ENCODE measurements at regions not wholly inside any gene's neighbourhood (a gene's known extent, or its start where the extent isn't known, plus 50 kb on each side); places are given as distances from the start of the nearest gene placed in this dataset.

DNA sequence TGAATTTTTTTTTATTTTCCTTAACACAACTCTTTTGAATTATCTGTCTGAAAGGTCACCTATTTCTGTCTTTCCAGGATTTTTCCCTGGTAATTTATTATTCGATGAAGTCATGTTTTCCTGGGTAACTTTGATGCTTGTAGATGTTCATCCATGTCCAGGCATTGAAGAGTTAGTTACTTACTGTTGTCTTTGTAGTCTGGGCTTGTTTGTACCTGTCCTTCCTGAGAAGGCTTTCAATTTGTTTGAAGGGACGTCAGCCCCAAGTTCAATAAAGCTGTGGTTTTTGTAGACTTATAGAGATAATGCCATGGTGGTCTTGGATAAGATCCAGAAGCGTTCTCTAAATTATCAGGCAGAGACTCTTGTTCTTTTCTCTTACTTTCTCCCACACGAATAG, 252.4 kb upstream of the ARHGAP24 start:
- BruUV-seq (replicated peaks) = no TSS peak
- Histone ChIP-seq H3K27me3 (replicated peaks; ENCODE audit: control insufficient read depth, insufficient read depth, low read length) (no peaks in the 10 kb centered on the region), H3K4me1 (no peaks in the 10 kb centered on the region), H3K36me3 (ENCODE audit: control insufficient read depth, insufficient read depth, low read length) (no peaks in the 10 kb centered on the region), H3K9me3 (peaks cover 9% of the 10 kb centered on the region; the same call in 1 of the 2 replicates), H3K4me3 (ENCODE audit: low read depth, low read length) (no peak overlapping the region)
- TF ChIP-seq, protein P1, sequence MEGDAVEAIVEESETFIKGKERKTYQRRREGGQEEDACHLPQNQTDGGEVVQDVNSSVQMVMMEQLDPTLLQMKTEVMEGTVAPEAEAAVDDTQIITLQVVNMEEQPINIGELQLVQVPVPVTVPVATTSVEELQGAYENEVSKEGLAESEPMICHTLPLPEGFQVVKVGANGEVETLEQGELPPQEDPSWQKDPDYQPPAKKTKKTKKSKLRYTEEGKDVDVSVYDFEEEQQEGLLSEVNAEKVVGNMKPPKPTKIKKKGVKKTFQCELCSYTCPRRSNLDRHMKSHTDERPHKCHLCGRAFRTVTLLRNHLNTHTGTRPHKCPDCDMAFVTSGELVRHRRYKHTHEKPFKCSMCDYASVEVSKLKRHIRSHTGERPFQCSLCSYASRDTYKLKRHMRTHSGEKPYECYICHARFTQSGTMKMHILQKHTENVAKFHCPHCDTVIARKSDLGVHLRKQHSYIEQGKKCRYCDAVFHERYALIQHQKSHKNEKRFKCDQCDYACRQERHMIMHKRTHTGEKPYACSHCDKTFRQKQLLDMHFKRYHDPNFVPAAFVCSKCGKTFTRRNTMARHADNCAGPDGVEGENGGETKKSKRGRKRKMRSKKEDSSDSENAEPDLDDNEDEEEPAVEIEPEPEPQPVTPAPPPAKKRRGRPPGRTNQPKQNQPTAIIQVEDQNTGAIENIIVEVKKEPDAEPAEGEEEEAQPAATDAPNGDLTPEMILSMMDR (IDR thresholded peaks at IDR 0.05; ENCODE audit: insufficient read depth in 1 of 2, low read depth in 1 of 2, low read length in 1 of 2, severe bottlenecking in 1 of 2, unreplicated experiment in 1 of 2) = no peak
- ChIA-PET POLR2A (no interaction called here), CTCF (no interaction called here)
- H3K36me3 Mint-ChIP-seq (ENCODE audit: insufficient read depth, unreplicated experiment) = no peaks in the 10 kb centered on the region
- peaks cover 24% of the 10 kb centered on the region for H3K9me3 Mint-ChIP-seq (ENCODE audit: unreplicated experiment)
- H3K4me3 Mint-ChIP-seq (ENCODE audit: unreplicated experiment) = no peak overlapping the region
- DNase-seq = no peak
- no peak overlapping the region for H3K27ac Mint-ChIP-seq (ENCODE audit: unreplicated experiment)
- H3K4me1 Mint-ChIP-seq (ENCODE audit: low read depth, unreplicated experiment) = no peaks in the 10 kb centered on the region
- H3K27me3 Mint-ChIP-seq (ENCODE audit: insufficient read depth, unreplicated experiment) = no peaks in the 10 kb centered on the region
- intact Hi-C loops (cut with micrococcal nuclease; ENCODE audit: unreplicated experiment) = no loop called here

DNA sequence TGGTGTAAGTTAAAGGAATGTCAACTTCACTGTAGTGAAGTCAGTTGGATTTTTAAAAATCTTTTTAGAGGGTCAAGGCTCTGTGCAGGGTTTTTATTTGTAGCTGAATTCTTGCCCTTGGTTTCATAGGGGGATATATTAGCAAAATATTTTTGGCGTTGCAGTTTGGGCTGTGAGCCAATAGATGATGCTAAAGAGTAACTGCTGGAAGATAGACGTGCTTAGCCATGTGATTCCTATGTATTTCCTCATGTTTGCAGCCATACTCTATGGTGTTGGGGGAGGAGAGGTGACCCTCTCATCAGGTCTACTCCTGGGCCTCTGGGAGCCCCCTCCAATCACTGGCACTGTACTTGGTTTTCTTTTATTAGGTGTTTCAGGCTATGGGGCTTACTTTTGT, 246.7 kb upstream of the ARHGAP24 start:
- Mint-ChIP-seq H3K36me3 (ENCODE audit: insufficient read depth, unreplicated experiment) (no peaks in the 10 kb centered on the region), H3K9me3 (ENCODE audit: unreplicated experiment) (peaks cover 11% of the 10 kb centered on the region), H3K4me3 (ENCODE audit: unreplicated experiment) (no peak overlapping the region), H3K27me3 (ENCODE audit: insufficient read depth, unreplicated experiment) (no peaks in the 10 kb centered on the region), H3K4me1 (ENCODE audit: low read depth, unreplicated experiment) (no peaks in the 10 kb centered on the region), H3K27ac (ENCODE audit: unreplicated experiment) (no peak overlapping the region)
- TF ChIP-seq, protein P1 (IDR thresholded peaks at IDR 0.05; ENCODE audit: insufficient read depth in 1 of 2, low read depth in 1 of 2, low read length in 1 of 2, severe bottlenecking in 1 of 2, unreplicated experiment in 1 of 2) = no peak
- no peaks in the 10 kb centered on the region for H3K27me3 ChIP-seq (replicated peaks; ENCODE audit: control insufficient read depth, insufficient read depth, low read length)
- no peak overlapping the region for H3K4me3 ChIP-seq (ENCODE audit: low read depth, low read length)
- H3K9me3 ChIP-seq = peaks cover 10% of the 10 kb centered on the region; the same call in 1 of the 2 replicates
- ChIA-PET CTCF (no interaction called here), POLR2A (no interaction called here)
- intact Hi-C loops (cut with micrococcal nuclease; ENCODE audit: unreplicated experiment) = loop anchor here (1.0 kb wide), 1 partner anchor 520 kb away; no protein-coding TSS in a partner anchor
- DNase-seq = no peak
- H3K4me1 ChIP-seq = no peaks in the 10 kb centered on the region
- no TSS peak for BruUV-seq (replicated peaks)
- H3K36me3 ChIP-seq (ENCODE audit: control insufficient read depth, insufficient read depth, low read length) = no peaks in the 10 kb centered on the region

DNA sequence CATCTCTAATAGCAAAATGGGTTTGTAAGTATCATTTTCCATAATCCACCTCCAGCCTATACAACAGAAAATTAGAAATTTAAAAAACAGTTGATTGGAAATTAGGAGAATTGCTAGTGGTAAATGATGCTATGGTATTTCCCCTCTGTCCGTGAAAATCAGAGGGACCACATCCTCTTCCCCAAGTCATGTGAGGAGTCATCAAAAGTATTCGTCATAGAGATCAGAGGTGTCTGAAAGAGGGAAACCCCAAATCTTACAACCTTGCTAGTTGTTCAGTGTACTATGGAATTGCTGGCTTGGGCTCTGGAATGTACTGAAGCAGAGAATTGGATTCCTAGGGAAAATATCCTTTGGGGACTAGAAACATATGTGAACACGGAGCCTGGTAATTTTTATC, 241.4 kb upstream of the ARHGAP24 start:
- CTCF ChIA-PET = no interaction called here
- BruUV-seq (replicated peaks) = no TSS peak
- intact Hi-C loops (cut with micrococcal nuclease; ENCODE audit: unreplicated experiment) = no loop called here
- H3K36me3 ChIP-seq (ENCODE audit: control insufficient read depth, insufficient read depth, low read length) = no peaks in the 10 kb centered on the region
- H3K27me3 ChIP-seq (replicated peaks; ENCODE audit: control insufficient read depth, insufficient read depth, low read length) = no peaks in the 10 kb centered on the region
- H3K4me1 Mint-ChIP-seq (ENCODE audit: low read depth, unreplicated experiment) = no peaks in the 10 kb centered on the region
- no peaks in the 10 kb centered on the region for H3K9me3 ChIP-seq
- H3K9me3 Mint-ChIP-seq (ENCODE audit: unreplicated experiment) = no peaks in the 10 kb centered on the region
- H3K4me1 ChIP-seq = no peaks in the 10 kb centered on the region
- peaks cover under 1% of the 10 kb centered on the region for H3K27me3 Mint-ChIP-seq (ENCODE audit: insufficient read depth, unreplicated experiment)
- H3K36me3 Mint-ChIP-seq (ENCODE audit: insufficient read depth, unreplicated experiment) = no peaks in the 10 kb centered on the region
- POLR2A ChIA-PET = no interaction called here
- TF ChIP-seq, protein P1 (IDR thresholded peaks at IDR 0.05; ENCODE audit: insufficient read depth in 1 of 2, low read depth in 1 of 2, low read length in 1 of 2, severe bottlenecking in 1 of 2, unreplicated experiment in 1 of 2) = no peak
- no peak overlapping the region for H3K27ac Mint-ChIP-seq (ENCODE audit: unreplicated experiment)
- H3K4me3 Mint-ChIP-seq (ENCODE audit: unreplicated experiment) = no peak overlapping the region
- no peak overlapping the region for H3K4me3 ChIP-seq (ENCODE audit: low read depth, low read length)
- DNase-seq = no peak

Measured in Caco-2 (cell line).